ENCODE measurements at regions not wholly inside any gene's neighbourhood (a gene's known extent, or its start where the extent isn't known, plus 50 kb on each side); places are given as distances from the start of the nearest gene placed in this dataset.

DNA sequence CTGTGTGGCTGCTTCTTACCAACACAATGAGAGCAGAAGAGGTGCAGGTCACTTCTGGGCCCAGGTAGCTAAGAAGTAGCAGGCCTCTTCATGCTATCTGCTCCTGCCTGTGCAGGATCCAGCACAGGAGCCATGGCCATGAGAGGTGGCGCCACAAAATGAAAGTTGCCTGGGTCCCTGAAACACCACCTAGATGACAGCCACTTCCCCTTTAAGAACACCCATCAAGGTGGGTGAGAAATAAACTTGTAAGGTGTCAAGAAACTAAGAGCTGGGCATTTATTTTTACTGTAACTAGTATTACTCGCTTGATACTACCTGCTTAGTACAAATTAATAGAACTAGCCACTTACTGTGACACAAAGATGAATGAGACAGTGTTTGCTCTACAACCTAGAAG is 484.6 kb upstream of the TBL1XR1 start:
- TF ChIP-seq, protein P1, sequence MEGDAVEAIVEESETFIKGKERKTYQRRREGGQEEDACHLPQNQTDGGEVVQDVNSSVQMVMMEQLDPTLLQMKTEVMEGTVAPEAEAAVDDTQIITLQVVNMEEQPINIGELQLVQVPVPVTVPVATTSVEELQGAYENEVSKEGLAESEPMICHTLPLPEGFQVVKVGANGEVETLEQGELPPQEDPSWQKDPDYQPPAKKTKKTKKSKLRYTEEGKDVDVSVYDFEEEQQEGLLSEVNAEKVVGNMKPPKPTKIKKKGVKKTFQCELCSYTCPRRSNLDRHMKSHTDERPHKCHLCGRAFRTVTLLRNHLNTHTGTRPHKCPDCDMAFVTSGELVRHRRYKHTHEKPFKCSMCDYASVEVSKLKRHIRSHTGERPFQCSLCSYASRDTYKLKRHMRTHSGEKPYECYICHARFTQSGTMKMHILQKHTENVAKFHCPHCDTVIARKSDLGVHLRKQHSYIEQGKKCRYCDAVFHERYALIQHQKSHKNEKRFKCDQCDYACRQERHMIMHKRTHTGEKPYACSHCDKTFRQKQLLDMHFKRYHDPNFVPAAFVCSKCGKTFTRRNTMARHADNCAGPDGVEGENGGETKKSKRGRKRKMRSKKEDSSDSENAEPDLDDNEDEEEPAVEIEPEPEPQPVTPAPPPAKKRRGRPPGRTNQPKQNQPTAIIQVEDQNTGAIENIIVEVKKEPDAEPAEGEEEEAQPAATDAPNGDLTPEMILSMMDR (IDR thresholded peaks at IDR 0.05), result no peak
- TF ChIP-seq POLR2A (IDR thresholded peaks at IDR 0.05), result no peak
